Upper lobe of right lung (tissue), 1 donor: ENCODE measurements at regions not wholly inside any gene's neighbourhood (a gene's known extent, or its start where the extent isn't known, plus 50 kb on each side); places are given as distances from the start of the nearest gene placed in this dataset.

Experiments used
- ATAC-seq: fragments of 200-7000 bp; cut with Tn5 transposase; one replicate; pipeline ENCODE4 v1.9.1; 2020; ENCODE audit warnings: mild to moderate bottlenecking, moderate library complexity
- DNase-seq: peaks from one replicate; pipeline ENCODE4 v3.0.0-alpha.2; 2020
- H3K27ac ChIP-seq: fragments of 200-600 bp; one replicate; pipeline ENCODE4 v1.8.0; 2022
- H3K27me3 ChIP-seq: fragments of 200-600 bp; one replicate; pipeline ENCODE4 v1.8.0; 2022; ENCODE audit warnings: mild to moderate bottlenecking
- H3K36me3 ChIP-seq: fragments of 200-600 bp; one replicate; pipeline ENCODE4 v1.8.0; 2022
- H3K4me1 ChIP-seq: fragments of 200-600 bp; one replicate; pipeline ENCODE4 v1.8.0; 2022
- H3K4me3 ChIP-seq: fragments of 200-600 bp; one replicate; pipeline ENCODE4 v1.8.0; 2022; ENCODE audit warnings: mild to moderate bottlenecking
- H3K9me3 ChIP-seq: fragments of 200-600 bp; one replicate; pipeline ENCODE4 v1.8.0; 2022
- intact Hi-C: fragments of 100-400 bp; cut with DNase I; formaldehyde crosslinking; loops from one replicate; pipeline ENCODE4 v1.11.0; 2022
- TF ChIP-seq, protein P1 (sequence below): fragments of 200-600 bp; IDR thresholded peaks from one replicate; pipeline ENCODE4 v1.8.0; 2022; ENCODE audit warnings: antibody characterized with exemption
- donor health status: DM: no; HTN: yes; CAD: no; lungs with severe emphysema.

- no peak overlapping the region for H3K27ac ChIP-seq
These were observed 304.4 kb upstream of the SMC2 start for GRCh38 chr9:103789686-103790085.

GRCh38 chr9:103798620-103799019 lies 295.5 kb upstream of the SMC2 start:
- Histone ChIP-seq H3K27me3 (no peaks in the 10 kb centered on the region), H3K9me3 (no peaks in the 10 kb centered on the region), H3K27ac (no peak overlapping the region), H3K4me3 (no peak overlapping the region), H3K36me3 (no peaks in the 10 kb centered on the region), H3K4me1 (no peaks in the 10 kb centered on the region)
- peak; percentile 59 for ATAC-seq
- intact Hi-C loops, result no loop called here
- TF ChIP-seq, protein P1, sequence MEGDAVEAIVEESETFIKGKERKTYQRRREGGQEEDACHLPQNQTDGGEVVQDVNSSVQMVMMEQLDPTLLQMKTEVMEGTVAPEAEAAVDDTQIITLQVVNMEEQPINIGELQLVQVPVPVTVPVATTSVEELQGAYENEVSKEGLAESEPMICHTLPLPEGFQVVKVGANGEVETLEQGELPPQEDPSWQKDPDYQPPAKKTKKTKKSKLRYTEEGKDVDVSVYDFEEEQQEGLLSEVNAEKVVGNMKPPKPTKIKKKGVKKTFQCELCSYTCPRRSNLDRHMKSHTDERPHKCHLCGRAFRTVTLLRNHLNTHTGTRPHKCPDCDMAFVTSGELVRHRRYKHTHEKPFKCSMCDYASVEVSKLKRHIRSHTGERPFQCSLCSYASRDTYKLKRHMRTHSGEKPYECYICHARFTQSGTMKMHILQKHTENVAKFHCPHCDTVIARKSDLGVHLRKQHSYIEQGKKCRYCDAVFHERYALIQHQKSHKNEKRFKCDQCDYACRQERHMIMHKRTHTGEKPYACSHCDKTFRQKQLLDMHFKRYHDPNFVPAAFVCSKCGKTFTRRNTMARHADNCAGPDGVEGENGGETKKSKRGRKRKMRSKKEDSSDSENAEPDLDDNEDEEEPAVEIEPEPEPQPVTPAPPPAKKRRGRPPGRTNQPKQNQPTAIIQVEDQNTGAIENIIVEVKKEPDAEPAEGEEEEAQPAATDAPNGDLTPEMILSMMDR, result no peak
- DNase-seq, result no peak

More at GRCh38 chr9:103789686-103790085, 304.4 kb upstream of the SMC2 start:
- H3K27me3 ChIP-seq, result no peaks in the 10 kb centered on the region
- intact Hi-C loops, result no loop called here
- H3K9me3 ChIP-seq, result no peaks in the 10 kb centered on the region
- H3K4me3 ChIP-seq, result no peak overlapping the region
- no peaks in the 10 kb centered on the region for H3K36me3 ChIP-seq
- DNase-seq (no peak), ATAC-seq (peak; percentile 53)
- no peaks in the 10 kb centered on the region for H3K4me1 ChIP-seq
- TF ChIP-seq, protein P1, result peak; percentile 25

GRCh38 chr9:103799959-103800358 lies 294.1 kb upstream of the SMC2 start:
- TF ChIP-seq, protein P1, result no peak
- H3K27ac ChIP-seq, result no peak overlapping the region
- H3K36me3 ChIP-seq, result no peaks in the 10 kb centered on the region
- no peaks in the 10 kb centered on the region for H3K27me3 ChIP-seq
- DNase-seq, result no peak
- no peaks in the 10 kb centered on the region for H3K4me1 ChIP-seq
- intact Hi-C loops, result no loop called here
- H3K4me3 ChIP-seq, result no peak overlapping the region
- ATAC-seq, result no peak
- no peaks in the 10 kb centered on the region for H3K9me3 ChIP-seq

GRCh38 chr9:103802068-103802467 lies 292.0 kb upstream of the SMC2 start:
- no peak for ATAC-seq

GRCh38 chr9:103803245-103803644 lies 290.9 kb upstream of the SMC2 start:
- Histone ChIP-seq H3K4me3 (no peak overlapping the region), H3K36me3 (no peaks in the 10 kb centered on the region)
- ATAC-seq, result no peak

More at GRCh38 chr9:103802068-103802467, 292.0 kb upstream of the SMC2 start:
- intact Hi-C loops, result no loop called here
- TF ChIP-seq, protein P1, result no peak
- Histone ChIP-seq H3K27ac (no peak overlapping the region), H3K4me3 (no peak overlapping the region), H3K9me3 (no peaks in the 10 kb centered on the region), H3K36me3 (no peaks in the 10 kb centered on the region), H3K4me1 (no peaks in the 10 kb centered on the region), H3K27me3 (no peaks in the 10 kb centered on the region)
- no peak for DNase-seq

More at GRCh38 chr9:103803245-103803644, 290.9 kb upstream of the SMC2 start:
- H3K9me3 ChIP-seq, result no peaks in the 10 kb centered on the region
- H3K4me1 ChIP-seq, result no peaks in the 10 kb centered on the region
- intact Hi-C loops, result no loop called here
- no peak overlapping the region for H3K27ac ChIP-seq
- TF ChIP-seq, protein P1, result no peak
- H3K27me3 ChIP-seq, result no peaks in the 10 kb centered on the region
- DNase-seq, result no peak
